Osteoblast (primary cell): ENCODE measurements at regions not wholly inside any gene's neighbourhood (a gene's known extent, or its start where the extent isn't known, plus 50 kb on each side); places are given as distances from the start of the nearest gene placed in this dataset.
A peak's percentile ranks its signal among the peaks of the same experiment; 100 is the strongest.

Experiments used
- DNase-seq: peaks from one replicate; pipeline ENCODE4 v3.0.0; 2011; ENCODE audit warnings: low spot score, mixed read lengths; ENCODE audit not compliant: insufficient read length; ENCODE audit errors: missing footprints
- H2AFZ ChIP-seq: 2 replicates; pipeline ENCODE4 v1.6.0; 2011; ENCODE audit warnings: mild to moderate bottlenecking, low read length
- H3K27ac ChIP-seq: 2 replicates; pipeline ENCODE4 v1.5.1; 2011; ENCODE audit warnings: mild to moderate bottlenecking, low read depth, low read length, moderate library complexity
- H3K27me3 ChIP-seq: 2 replicates; pipeline ENCODE4 v1.6.0; 2012; ENCODE audit warnings: mild to moderate bottlenecking, control low read depth, inconsistent platforms, low read length, moderate library complexity; ENCODE audit not compliant: insufficient read depth
- H3K36me3 ChIP-seq: 2 replicates; pipeline ENCODE4 v1.5.1; 2011; ENCODE audit warnings: mild to moderate bottlenecking, low read length, control low read depth, moderate library complexity; ENCODE audit not compliant: insufficient read depth
- H3K4me1 ChIP-seq: 2 replicates; pipeline ENCODE4 v1.5.1; 2011; ENCODE audit warnings: mild to moderate bottlenecking, low read length, control low read depth, moderate library complexity; ENCODE audit not compliant: insufficient read depth
- H3K4me2 ChIP-seq: 2 replicates; pipeline ENCODE4 v1.6.0; 2011; ENCODE audit warnings: mild to moderate bottlenecking, low read length; ENCODE audit not compliant: insufficient read depth
- H3K4me3 ChIP-seq: fragments of 200-600 bp; sonication (generic); 3 replicates; pipeline ENCODE4 v1.5.1; 2012; ENCODE audit warnings: mild to moderate bottlenecking, low read length, inconsistent platforms; ENCODE audit not compliant: insufficient read depth
- H3K79me2 ChIP-seq: 2 replicates; pipeline ENCODE4 v1.6.0; 2012; ENCODE audit warnings: mild to moderate bottlenecking, low read length, control low read depth, inconsistent platforms; ENCODE audit not compliant: insufficient read depth
- H3K9me3 ChIP-seq: 2 replicates; pipeline ENCODE4 v1.5.1; 2011; ENCODE audit warnings: low read depth, low read length, control low read depth
- H4K20me1 ChIP-seq: 2 replicates; pipeline ENCODE4 v1.6.0; 2012; ENCODE audit warnings: mild to moderate bottlenecking, low read length, control low read depth; ENCODE audit not compliant: insufficient read depth
- TF ChIP-seq, protein P1 (sequence below): IDR thresholded peaks from 2 replicates; pipeline ENCODE4 v1.5.1; 2011; ENCODE audit warnings: mild to moderate bottlenecking, low read depth, low read length, moderate library complexity; ENCODE audit errors: extremely low read depth

DNA sequence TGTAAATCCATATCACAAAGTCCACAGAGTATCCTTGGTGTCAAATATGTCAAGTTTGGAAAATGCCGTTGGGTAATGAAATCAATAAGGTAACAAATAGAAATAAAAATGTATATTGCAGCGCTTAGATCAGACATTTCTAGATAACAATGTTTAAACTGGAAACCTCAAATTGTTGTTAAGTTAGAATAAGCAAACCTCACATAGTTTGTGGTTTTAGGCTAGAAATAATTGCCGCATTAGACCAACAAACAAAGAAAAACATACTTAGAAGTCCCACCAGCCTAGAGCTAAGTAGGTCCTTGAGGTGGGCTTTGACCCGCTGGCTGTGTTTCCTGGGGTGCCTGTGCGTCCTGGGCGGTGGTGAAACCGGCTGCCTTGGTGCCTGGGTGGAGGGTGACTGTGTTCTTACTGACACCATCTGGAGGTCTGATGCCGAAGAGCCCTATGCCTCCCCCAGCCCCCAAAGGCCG is 71.4 kb downstream of the DACT2 start:
- H3K27ac ChIP-seq, result no peak overlapping the region
- H3K4me1 ChIP-seq, result no peaks in the 10 kb centered on the region
- H3K27me3 ChIP-seq, result peaks cover 4% of the 10 kb centered on the region
- H3K9me3 ChIP-seq, result no peaks in the 10 kb centered on the region
- no peaks in the 10 kb centered on the region for H4K20me1 ChIP-seq
- H3K4me2 ChIP-seq, result no peak overlapping the region
- TF ChIP-seq, protein P1, sequence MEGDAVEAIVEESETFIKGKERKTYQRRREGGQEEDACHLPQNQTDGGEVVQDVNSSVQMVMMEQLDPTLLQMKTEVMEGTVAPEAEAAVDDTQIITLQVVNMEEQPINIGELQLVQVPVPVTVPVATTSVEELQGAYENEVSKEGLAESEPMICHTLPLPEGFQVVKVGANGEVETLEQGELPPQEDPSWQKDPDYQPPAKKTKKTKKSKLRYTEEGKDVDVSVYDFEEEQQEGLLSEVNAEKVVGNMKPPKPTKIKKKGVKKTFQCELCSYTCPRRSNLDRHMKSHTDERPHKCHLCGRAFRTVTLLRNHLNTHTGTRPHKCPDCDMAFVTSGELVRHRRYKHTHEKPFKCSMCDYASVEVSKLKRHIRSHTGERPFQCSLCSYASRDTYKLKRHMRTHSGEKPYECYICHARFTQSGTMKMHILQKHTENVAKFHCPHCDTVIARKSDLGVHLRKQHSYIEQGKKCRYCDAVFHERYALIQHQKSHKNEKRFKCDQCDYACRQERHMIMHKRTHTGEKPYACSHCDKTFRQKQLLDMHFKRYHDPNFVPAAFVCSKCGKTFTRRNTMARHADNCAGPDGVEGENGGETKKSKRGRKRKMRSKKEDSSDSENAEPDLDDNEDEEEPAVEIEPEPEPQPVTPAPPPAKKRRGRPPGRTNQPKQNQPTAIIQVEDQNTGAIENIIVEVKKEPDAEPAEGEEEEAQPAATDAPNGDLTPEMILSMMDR, result no peak
- DNase-seq, result no peak
- no peaks in the 10 kb centered on the region for H3K36me3 ChIP-seq
- no peaks in the 10 kb centered on the region for H3K79me2 ChIP-seq
- H3K4me3 ChIP-seq, result no peak overlapping the region
- no peak overlapping the region for H2AFZ ChIP-seq

DNA sequence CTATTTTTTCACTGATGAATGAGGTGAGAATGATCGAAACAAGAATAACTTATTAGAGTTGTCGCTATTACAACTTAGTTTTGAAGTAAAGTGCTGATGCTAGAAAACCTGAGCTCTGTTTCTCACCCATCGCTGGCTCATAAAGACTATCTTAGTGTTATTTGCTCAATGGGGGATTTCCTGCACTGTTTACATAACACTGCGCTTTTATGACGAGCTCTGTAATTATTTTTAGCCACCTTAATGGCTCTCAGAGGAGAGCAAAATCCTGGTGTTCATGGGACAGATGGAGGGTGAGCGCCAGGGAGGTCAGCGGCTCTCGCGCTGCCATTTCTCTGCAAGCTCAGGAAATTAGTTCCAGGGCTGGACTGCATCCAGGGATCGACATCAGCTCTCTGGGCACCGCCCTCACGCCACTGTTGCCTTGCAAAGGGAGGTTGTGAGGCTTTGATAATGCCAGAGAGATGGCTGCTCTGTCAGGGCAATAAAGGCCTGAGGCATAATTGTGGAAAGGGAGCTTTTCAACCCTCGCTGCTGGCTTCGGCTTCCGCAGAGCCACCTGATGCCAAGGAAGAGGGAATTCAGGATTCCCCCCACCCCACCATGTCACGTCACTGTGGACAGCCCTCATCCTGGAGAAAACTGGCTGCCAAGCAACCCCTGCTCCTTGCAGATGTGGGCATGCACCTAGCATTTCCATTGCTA is 72.0 kb downstream of the DACT2 start:
- Histone ChIP-seq H3K27me3 (peaks cover 4% of the 10 kb centered on the region), H3K36me3 (no peaks in the 10 kb centered on the region), H3K4me1 (no peaks in the 10 kb centered on the region), H3K79me2 (no peaks in the 10 kb centered on the region), H3K4me2 (no peak overlapping the region), H3K4me3 (no peak overlapping the region), H4K20me1 (no peaks in the 10 kb centered on the region), H3K9me3 (no peaks in the 10 kb centered on the region), H2AFZ (no peak overlapping the region), H3K27ac (no peak overlapping the region)
- TF ChIP-seq, protein P1, result no peak
- DNase-seq, result peak; percentile 76

DNA sequence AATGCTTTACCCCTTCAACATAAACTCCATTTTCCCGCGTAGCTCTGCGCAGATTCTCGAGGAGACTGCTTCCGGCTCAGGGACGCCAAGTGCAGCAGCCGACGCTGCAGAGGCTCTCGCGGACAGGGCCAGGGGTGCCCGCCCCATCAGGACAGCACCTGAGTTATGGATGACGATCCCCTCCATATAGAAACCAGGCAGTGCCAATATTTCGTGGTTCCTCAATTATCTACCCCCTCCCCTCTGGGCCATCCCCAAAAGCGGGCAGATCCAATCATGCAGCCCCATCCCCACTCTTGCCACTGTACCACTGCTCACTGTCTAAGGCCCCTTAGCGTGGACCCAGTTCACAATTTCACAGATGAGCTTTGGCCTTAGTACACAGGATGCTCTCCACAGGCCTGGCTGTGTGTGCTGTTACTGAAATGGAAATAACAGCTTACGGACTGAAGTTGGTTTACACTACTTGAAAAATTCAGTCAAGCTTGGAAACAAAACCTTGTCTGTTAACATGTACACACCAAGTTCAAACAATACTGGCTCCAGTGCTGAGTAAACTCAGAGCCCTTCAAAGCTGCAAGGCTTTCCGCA is 74.5 kb downstream of the DACT2 start:
- no peaks in the 10 kb centered on the region for H3K36me3 ChIP-seq
- H3K4me1 ChIP-seq, result no peaks in the 10 kb centered on the region
- H3K4me3 ChIP-seq, result no peak overlapping the region
- H3K27me3 ChIP-seq, result peaks cover 4% of the 10 kb centered on the region
- no peaks in the 10 kb centered on the region for H4K20me1 ChIP-seq
- peak; percentile 71 for DNase-seq
- H3K27ac ChIP-seq, result no peak overlapping the region
- no peak overlapping the region for H2AFZ ChIP-seq
- H3K9me3 ChIP-seq, result no peaks in the 10 kb centered on the region
- H3K79me2 ChIP-seq, result no peaks in the 10 kb centered on the region
- TF ChIP-seq, protein P1, result no peak
- no peak overlapping the region for H3K4me2 ChIP-seq

DNA sequence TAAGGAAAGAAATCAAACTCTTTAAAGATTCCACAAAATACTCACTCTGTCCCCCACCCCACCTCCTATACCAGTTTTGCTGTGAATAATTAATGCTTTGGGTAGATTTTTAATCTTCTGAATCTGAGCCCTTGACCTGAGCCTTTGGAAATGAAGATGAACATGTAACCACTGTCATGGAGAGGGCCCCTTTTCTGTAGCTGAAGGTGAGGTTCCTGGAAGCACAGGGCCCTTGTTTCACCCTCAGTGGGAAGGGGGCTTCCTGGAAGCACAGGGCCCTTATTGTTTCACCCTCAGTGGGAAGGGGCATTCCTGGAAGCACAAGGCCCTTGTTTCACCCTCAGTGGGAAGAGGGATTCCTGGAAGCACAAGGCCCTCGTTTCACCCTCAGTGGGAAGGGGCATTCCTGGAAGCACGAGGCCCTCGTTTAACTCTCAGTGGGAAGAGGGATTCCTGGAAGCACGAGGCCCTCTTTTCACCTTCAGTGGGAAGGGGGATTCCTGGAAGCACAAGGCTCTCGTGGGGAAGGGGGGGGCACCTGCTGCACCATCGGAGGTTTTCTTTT is 75.7 kb downstream of the DACT2 start:
- no peak for DNase-seq
- Histone ChIP-seq H3K4me3 (no peak overlapping the region), H2AFZ (no peak overlapping the region), H3K4me1 (no peaks in the 10 kb centered on the region), H3K4me2 (no peak overlapping the region), H3K9me3 (no peaks in the 10 kb centered on the region), H4K20me1 (no peaks in the 10 kb centered on the region), H3K36me3 (no peaks in the 10 kb centered on the region), H3K27ac (no peak overlapping the region), H3K27me3 (peaks cover 4% of the 10 kb centered on the region), H3K79me2 (no peaks in the 10 kb centered on the region)
- TF ChIP-seq, protein P1, result no peak
